Heart right ventricle (tissue), 16 donors: ENCODE measurements at regions not wholly inside any gene's neighbourhood (a gene's known extent, or its start where the extent isn't known, plus 50 kb on each side); places are given as distances from the start of the nearest gene placed in this dataset.
"Not testable (repeated sequence)": the region's sequence is repeated elsewhere in the genome, so short reads cannot be mapped to it uniquely, and the experiment has no call there.

Source experiments
- ATAC-seq, 8 donors: fragments of 200-7000 bp; cut with Tn5 transposase; one replicate each; pipeline ENCODE4 v1.9.1; 2020; ENCODE audit warnings: mild to moderate bottlenecking in 8 of 8, moderate library complexity in 8 of 8, moderate number of reproducible peaks in 1 of 8
- DNase-seq, 2 donors: peaks; one replicate each; pipeline ENCODE4 v3.0.0-alpha.2; 2020
- H3K27ac ChIP-seq, 10 donors: fragments of 200-600 bp; sonication (generic) in 2 of 10; one replicate each; pipeline versions ENCODE4 v1.5.0 to v1.8.0; 2020 to 2022; ENCODE audit warnings: mild to moderate bottlenecking in 3 of 10
- H3K27me3 ChIP-seq, 7 donors: fragments of 200-600 bp; one replicate each; pipeline ENCODE4 v1.8.0; 2021 to 2022; ENCODE audit warnings: mild to moderate bottlenecking in 2 of 7
- H3K36me3 ChIP-seq, 9 donors: fragments of 200-600 bp; sonication (generic) in 1 of 9; one replicate each; pipeline versions ENCODE4 v1.5.0 to v1.8.0; 2020 to 2022; ENCODE audit warnings: mild to moderate bottlenecking in 2 of 9
- H3K4me1 ChIP-seq, 9 donors: fragments of 200-600 bp; sonication (generic) in 1 of 9; one replicate each; pipeline versions ENCODE4 v1.5.0 to v1.8.0; 2020 to 2022; ENCODE audit warnings: mild to moderate bottlenecking in 4 of 9
- H3K4me3 ChIP-seq, 10 donors: fragments of 200-600 bp; sonication (generic) in 2 of 10; one replicate each; pipeline versions ENCODE4 v1.5.0 to v1.8.0; 2020 to 2022; ENCODE audit warnings: mild to moderate bottlenecking in 7 of 10, moderate library complexity in 2 of 10
- H3K9me3 ChIP-seq, 11 donors: fragments of 200-600 bp in 10 of 11; sonication (generic) in 2 of 11; one replicate each; pipeline versions ENCODE4 v1.5.0 to v1.8.0; 2013 to 2022; ENCODE audit warnings: mild to moderate bottlenecking in 2 of 11, control low read depth in 1 of 11, moderate library complexity in 1 of 11
- CTCF ChIP-seq, 9 donors: fragments of 200-600 bp; sonication (generic) in 2 of 9; IDR thresholded peaks; one replicate each; pipeline versions ENCODE4 v1.5.0 to v1.8.0; 2021 to 2022; ENCODE audit warnings: antibody characterized with exemption in 9 of 9, mild to moderate bottlenecking in 5 of 9, moderate library complexity in 1 of 9
- WGBS, 2 donors: extraction: QIAGEN DNeasy Blood & Tissue Kit; methylation state at CpG; one replicate each; pipeline ENCODE4 v1.1.7; 2013; ENCODE audit warnings: inconsistent platforms in 1 of 2; 5-methylcytosine and 5-hydroxymethylcytosine counted together
- intact Hi-C, 10 donors: fragments of 100-400 bp; cut with DNase I; formaldehyde crosslinking; loops; one replicate each; pipeline versions ENCODE4 v1.11.1 to v1.14.2; 2022
- donor health status: Arrhythmogenic right ventricular cardiomyopathy.
- donor health status: ischemic (EF 13 %, LVEDD 7.1; RV severe dilation, severe dysfunction).
- donor health status: healthy with polysubstance abuse.
- donor health status: DM: no; HTN: yes; CAD: no.
- donor health status: DM: no; HTN: no; CAD: no.
- donor health status: ischemic (EF 25% LVEDD 6.9; RV normal size, moderate dysfunction).
- donor health status: ischemic (EF 25% LVEDD 5.7; RV mildly dilated, moderate dysfunction).
- donor health status: healthy.
- donor health status: DM: yes; HTN: yes; CAD: no.
- donor health status: Ischemic cardiomyopathy.
- donor health status: ischemic (EF 35%, LVEDD 5.7; RV mildly dilated, moderate dysfunction).
- donor health status: nonischemic (EF 11% LVEDD 7.7; RV severe dilation, severe dysfunction).
- donor health status: DM: yes; HTN: yes; CAD: no.
- donor health status: PGD.
- donor health status: ischemic (EF 29% LVEDD 5.4; RV normal size, mild dysfunction).
- donor health status: nonischemic (EF 23%, LVEDD 6.1; RV moderate dilation, normal function).

- 88 to 91% methylated on average over 11 of the region's 11 CpGs for WGBS, 2 donors
- Histone ChIP-seq H3K27ac (no peak overlapping the region), H3K36me3 (no peaks in the 10 kb centered on the region), H3K27me3 (no peaks in the 10 kb centered on the region), H3K4me3 (no peak overlapping the region), H3K4me1 (no peaks in the 10 kb centered on the region), H3K9me3 (peaks cover 0 to under 1% (median 0%) of the 10 kb centered on the region in 11 donors)
- TF ChIP-seq CTCF (IDR thresholded peaks at IDR 0.05) = no peak
- intact Hi-C loops = no loop called here
- ATAC-seq = no peak
- no peak for DNase-seq
Measured at GRCh38 chr7:93663561-93664299, 89.2 kb upstream of the CALCR start.

- intact Hi-C loops, H3K4me3 ChIP-seq, ATAC-seq, H3K36me3 ChIP-seq, DNase-seq, H3K4me1 ChIP-seq, H3K9me3 ChIP-seq, H3K27me3 ChIP-seq, H3K27ac ChIP-seq: not testable (repeated sequence)
- 88 to 93% methylated on average over 3 of the region's 3 CpGs for WGBS, 2 donors
Measured at GRCh38 chr7:93658163-93658562, 83.6 kb upstream of the CALCR start.

- H3K36me3 ChIP-seq = no peaks in the 10 kb centered on the region
- H3K27ac ChIP-seq = no peak overlapping the region
- DNase-seq = no peak
- no peak for ATAC-seq
- no peaks in the 10 kb centered on the region for H3K27me3 ChIP-seq
- WGBS, 2 donors = 75 to 79% methylated on average over 1 of the region's 1 CpG
- H3K9me3 ChIP-seq = no peaks in the 10 kb centered on the region
- no peak overlapping the region for H3K4me3 ChIP-seq
- no peak for TF ChIP-seq CTCF (IDR thresholded peaks at IDR 0.05)
- H3K4me1 ChIP-seq = no peaks in the 10 kb centered on the region
- intact Hi-C loops = no loop called here
Measured at GRCh38 chr7:93651603-93652159, 77.2 kb upstream of the CALCR start.

GRCh38 chr7:93646538-93646937 is 72.0 kb upstream of the CALCR start:
- 40 to 86% methylated on average over 1 of the region's 1 CpG for WGBS, 2 donors
- no peak for TF ChIP-seq CTCF (IDR thresholded peaks at IDR 0.05)
- ATAC-seq (no peak), DNase-seq (no peak)
- Histone ChIP-seq H3K9me3 (no peaks in the 10 kb centered on the region), H3K4me1 (no peaks in the 10 kb centered on the region), H3K36me3 (no peaks in the 10 kb centered on the region), H3K27ac (no peak overlapping the region), H3K4me3 (no peak overlapping the region), H3K27me3 (no peaks in the 10 kb centered on the region)
- intact Hi-C loops = no loop called here

GRCh38 chr7:93636276-93636675 is 61.8 kb upstream of the CALCR start:
- Histone ChIP-seq H3K27ac (no peak overlapping the region), H3K9me3 (no peaks in the 10 kb centered on the region), H3K27me3 (peaks cover 0 to 4% (median 0%) of the 10 kb centered on the region in 7 donors), H3K4me1 (no peaks in the 10 kb centered on the region), H3K36me3 (no peaks in the 10 kb centered on the region), H3K4me3 (no peak overlapping the region)
- no peak for DNase-seq
- TF ChIP-seq CTCF (IDR thresholded peaks at IDR 0.05) = no peak
- no peak for ATAC-seq
- intact Hi-C loops = no loop called here
